ENCODE measurements at regions not wholly inside any gene's neighbourhood (a gene's known extent, or its start where the extent isn't known, plus 50 kb on each side); places are given as distances from the start of the nearest gene placed in this dataset.

GRCh38 chr5:84817953-84818352, 433.3 kb upstream of the EDIL3 start:
- Histone ChIP-seq H3K27ac (no peak overlapping the region), H3K4me1 (no peaks in the 10 kb centered on the region), H3K36me3 (no peaks in the 10 kb centered on the region), H3K9me3 (no peaks in the 10 kb centered on the region), H3K27me3 (no peaks in the 10 kb centered on the region), H3K4me3 (no peak overlapping the region)
- intact Hi-C loops (cut with DNase I), result no loop called here
- no peak for DNase-seq
- 83 to 89% methylated on average over 5 of the region's 5 CpGs for WGBS, 2 donors
- TF ChIP-seq POLR2A (IDR thresholded peaks at IDR 0.05) (no peak), CTCF (IDR thresholded peaks at IDR 0.05) (no peak), POLR2AphosphoS5 (IDR thresholded peaks at IDR 0.05) (no peak), EP300 (IDR thresholded peaks at IDR 0.05) (no peak)

- DNase-seq, result no peak
- Histone ChIP-seq H3K36me3 (no peaks in the 10 kb centered on the region), H3K4me1 (no peaks in the 10 kb centered on the region), H3K4me3 (no peak overlapping the region), H3K9me3 (no peaks in the 10 kb centered on the region), H3K27me3 (no peaks in the 10 kb centered on the region), H3K27ac (no peak overlapping the region)
- WGBS, 2 donors, result 25 to 55% methylated on average over 4 of the region's 4 CpGs
- intact Hi-C loops (cut with DNase I), result no loop called here
- TF ChIP-seq POLR2AphosphoS5 (IDR thresholded peaks at IDR 0.05) (no peak), EP300 (IDR thresholded peaks at IDR 0.05) (no peak), POLR2A (IDR thresholded peaks at IDR 0.05) (no peak), CTCF (IDR thresholded peaks at IDR 0.05) (no peak)
Observed at GRCh38 chr5:84816746-84817547, 432.3 kb upstream of the EDIL3 start.

- 82 to 87% methylated on average over 1 of the region's 1 CpG for WGBS, 2 donors
- intact Hi-C loops (cut with DNase I), result no loop called here
- Histone ChIP-seq H3K27me3 (no peaks in the 10 kb centered on the region), H3K4me3 (no peak overlapping the region), H3K36me3 (no peaks in the 10 kb centered on the region), H3K4me1 (no peaks in the 10 kb centered on the region), H3K9me3 (no peaks in the 10 kb centered on the region), H3K27ac (no peak overlapping the region)
- TF ChIP-seq EP300 (IDR thresholded peaks at IDR 0.05) (no peak), POLR2A (IDR thresholded peaks at IDR 0.05) (no peak), POLR2AphosphoS5 (IDR thresholded peaks at IDR 0.05) (no peak), CTCF (IDR thresholded peaks at IDR 0.05) (no peak)
- DNase-seq, result no peak
Observed at GRCh38 chr5:84816160-84816559, 431.5 kb upstream of the EDIL3 start.

- Histone ChIP-seq H3K36me3 (no peaks in the 10 kb centered on the region), H3K4me3 (no peak overlapping the region), H3K9me3 (no peaks in the 10 kb centered on the region), H3K4me1 (no peaks in the 10 kb centered on the region), H3K27ac (no peak overlapping the region), H3K27me3 (no peaks in the 10 kb centered on the region)
- intact Hi-C loops (cut with DNase I), result no loop called here
- no peak for TF ChIP-seq CTCF (IDR thresholded peaks at IDR 0.05)
- TF ChIP-seq POLR2AphosphoS5 (IDR thresholded peaks at IDR 0.05), result no peak
- no peak for TF ChIP-seq POLR2A (IDR thresholded peaks at IDR 0.05)
- TF ChIP-seq EP300 (IDR thresholded peaks at IDR 0.05), result no peak
- DNase-seq, result no peak
Observed at GRCh38 chr5:84805473-84805872, 420.8 kb upstream of the EDIL3 start.

- Histone ChIP-seq H3K9me3 (no peaks in the 10 kb centered on the region), H3K4me3 (no peak overlapping the region), H3K4me1 (no peaks in the 10 kb centered on the region), H3K36me3 (no peaks in the 10 kb centered on the region), H3K27ac (no peak overlapping the region), H3K27me3 (no peaks in the 10 kb centered on the region)
- intact Hi-C loops (cut with DNase I), result no loop called here
- no peak for DNase-seq
- TF ChIP-seq POLR2AphosphoS5 (IDR thresholded peaks at IDR 0.05), result no peak
- no peak for TF ChIP-seq EP300 (IDR thresholded peaks at IDR 0.05)
- TF ChIP-seq CTCF (IDR thresholded peaks at IDR 0.05), result no peak
- TF ChIP-seq POLR2A (IDR thresholded peaks at IDR 0.05), result no peak
- WGBS, 2 donors, result 91 to 92% methylated on average over 8 of the region's 8 CpGs
Observed at GRCh38 chr5:84796399-84796798, 411.7 kb upstream of the EDIL3 start.

Measured in sigmoid colon (tissue), 6 donors.